A549 (cell line): ENCODE measurements at regions not wholly inside any gene's neighbourhood (a gene's known extent, or its start where the extent isn't known, plus 50 kb on each side); places are given as distances from the start of the nearest gene placed in this dataset.

Experiments
- ATAC-seq, 2 experiments: fragments of 200-7000 bp in 1 of 2; fragments of >200 bp in 1 of 2; cut with Nextera tagmentation in 1 of 2; cut with Tn5 transposase in 1 of 2; 3 replicates each; pipeline versions ENCODE4 v1.8.0 to v1.9.1; 2018 to 2020; ENCODE audit warnings: mild to moderate bottlenecking in 1 of 2, moderate library complexity in 1 of 2
- CTCF ChIA-PET: fragments of 300-600 bp; sonication (Branson Sonifier 250); formaldehyde crosslinking; extraction: SDS; loops from one replicate; lab custom pipeline; 2021; ENCODE audit warnings: antibody characterized with exemption, inconsistent platforms; lab: Yijun Ruan, JAX
- POLR2A ChIA-PET: fragments of 350-600 bp; formaldehyde crosslinking; extraction: SDS; loops from one replicate; lab custom pipeline; 2021; ENCODE audit warnings: antibody characterized with exemption, inconsistent platforms; lab: Yijun Ruan, JAX
- DNase-seq, 2 experiments: peaks; one replicate each; pipeline versions ENCODE4 v3.0.0 to v3.0.0-alpha.2; 2011 to 2016; ENCODE audit warnings: low read depth in 1 of 2, low spot score in 1 of 2
- FAIRE-seq: peaks from 2 replicates; lab custom pipeline; 2011; peaks lifted over from hg19 to GRCh38; lab: Jason Lieb, UNC
- H3K27ac ChIP-seq, 2 experiments: fragments of >200 bp; sonication (Bioruptor Twin); formaldehyde crosslinking; 3 replicates each; pipeline ENCODE4 v1.5.1; 2016 to 2017
- H3K4me1 ChIP-seq: fragments of >200 bp; sonication (Bioruptor Twin); formaldehyde crosslinking; 3 replicates; pipeline ENCODE4 v1.6.1; 2016
- H3K4me2 ChIP-seq: fragments of >200 bp; sonication (Bioruptor Twin); formaldehyde crosslinking; 3 replicates; pipeline ENCODE4 v1.6.1; 2016
- H3K4me3 ChIP-seq: fragments of >200 bp; sonication (Bioruptor Twin); formaldehyde crosslinking; 3 replicates; pipeline ENCODE4 v1.5.1; 2016
- H3K9me3 ChIP-seq: fragments of >200 bp; sonication (Bioruptor Twin); formaldehyde crosslinking; 3 replicates; pipeline ENCODE4 v1.6.1; 2016
- ATOH8 ChIP-seq: fragments of 250-450 bp; sonication (Bioruptor Pico); IDR thresholded peaks from 2 replicates; pipeline ENCODE4 v1.5.0; 2020; ENCODE audit warnings: low read depth, mild to moderate bottlenecking, moderate library complexity
- BCL3 ChIP-seq: fragments of >200 bp; sonication (Bioruptor Twin); formaldehyde crosslinking; IDR thresholded peaks from 3 replicates; pipeline ENCODE4 v1.6.1; 2016
- BHLHE40 ChIP-seq: IDR thresholded peaks from 2 replicates; pipeline ENCODE4 v1.6.1; 2012; ENCODE audit warnings: low read depth, low read length, inconsistent platforms
- CBX2 ChIP-seq: fragments of 200-600 bp; sonication (generic); IDR thresholded peaks from 2 replicates; pipeline ENCODE4 v1.6.1; 2016; ENCODE audit warnings: low read depth, mild to moderate bottlenecking, borderline replicate concordance
- EP300 ChIP-seq, 2 experiments: fragments of >200 bp; sonication (Bioruptor Twin); formaldehyde crosslinking; IDR thresholded peaks; 2 replicates in 1 of 2; 3 replicates in 1 of 2; pipeline ENCODE4 v1.6.1; 2016 to 2017
- ESRRA ChIP-seq: fragments of 150-350 bp; IDR thresholded peaks from 2 replicates; pipeline ENCODE4 v1.6.1; 2014; ENCODE audit warnings: mild to moderate bottlenecking, low read length, borderline replicate concordance
- FOSB ChIP-seq: fragments of 250-450 bp; sonication (Bioruptor Pico); IDR thresholded peaks from 2 replicates; pipeline ENCODE4 v1.5.0; 2020; ENCODE audit warnings: mild to moderate bottlenecking, moderate library complexity
- FOSL2 ChIP-seq, 2 experiments: fragments of 450-650 bp in 1 of 2; fragments of >200 bp in 1 of 2; sonication (Bioruptor Twin) in 1 of 2; formaldehyde crosslinking; IDR thresholded peaks; 2 replicates each; pipeline versions ENCODE4 v1.5.0 to v1.6.1; 2016 to 2020; ENCODE audit warnings: mild to moderate bottlenecking in 1 of 2, moderate library complexity in 1 of 2
- FOXS1 ChIP-seq: fragments of 250-450 bp; sonication (Bioruptor Pico); IDR thresholded peaks from 2 replicates; pipeline ENCODE4 v1.5.0; 2020; ENCODE audit warnings: mild to moderate bottlenecking, moderate library complexity
- HDAC2 ChIP-seq: fragments of 200-600 bp; sonication (generic); IDR thresholded peaks from 2 replicates; pipeline ENCODE4 v1.6.1; 2016
- HES2 ChIP-seq: fragments of >200 bp; sonication (Bioruptor Twin); formaldehyde crosslinking; IDR thresholded peaks from 2 replicates; pipeline ENCODE4 v1.6.1; 2016
- HOXA7 ChIP-seq: fragments of 250-450 bp; sonication (Bioruptor Pico); IDR thresholded peaks from 2 replicates; pipeline ENCODE4 v1.5.0; 2020; ENCODE audit warnings: mild to moderate bottlenecking, moderate library complexity
- KDM5A ChIP-seq: fragments of 200-600 bp; sonication (generic); IDR thresholded peaks from 2 replicates; pipeline ENCODE4 v1.6.1; 2016; ENCODE audit warnings: antibody characterized with exemption, mild to moderate bottlenecking
- MAFK ChIP-seq: fragments of 450-650 bp; IDR thresholded peaks from 2 replicates; pipeline ENCODE4 v1.6.1; 2014; ENCODE audit not compliant: partially characterized antibody
- MAX ChIP-seq: IDR thresholded peaks from 2 replicates; pipeline ENCODE4 v1.6.1; 2012
- MYC ChIP-seq: IDR thresholded peaks from 2 replicates; pipeline ENCODE4 v1.6.1; 2012; ENCODE audit warnings: mild to moderate bottlenecking, inconsistent platforms, low read length, improper control_type of control experiment, borderline replicate concordance
- NFE2L2 ChIP-seq: fragments of 150-350 bp; conservative IDR thresholded peaks from 2 replicates; pipeline ENCODE4 v1.6.1; 2014; ENCODE audit warnings: low read length
- NPAS2 ChIP-seq: fragments of 250-450 bp; sonication (Bioruptor Pico); IDR thresholded peaks from 2 replicates; pipeline ENCODE4 v1.8.0; 2022; ENCODE audit warnings: mild to moderate bottlenecking, moderate library complexity, borderline replicate concordance
- PHF8 ChIP-seq: fragments of 200-600 bp; sonication (generic); IDR thresholded peaks from 2 replicates; pipeline ENCODE4 v1.6.1; 2016; ENCODE audit warnings: low read depth, mild to moderate bottlenecking, antibody characterized with exemption, moderate library complexity, borderline replicate concordance
- POLR2A ChIP-seq: IDR thresholded peaks from 2 replicates; pipeline ENCODE4 v1.6.1; 2012; ENCODE audit warnings: mild to moderate bottlenecking, low read length
- POLR2AphosphoS2 ChIP-seq: conservative IDR thresholded peaks from 2 replicates; pipeline ENCODE4 v1.6.1; 2012; ENCODE audit warnings: low read length, improper control_type of control experiment, inconsistent platforms
- RAD21 ChIP-seq, 2 experiments: fragments of >200 bp in 1 of 2; sonication (Bioruptor Twin) in 1 of 2; formaldehyde crosslinking in 1 of 2; IDR thresholded peaks in 1 of 2; conservative IDR thresholded peaks in 1 of 2; 2 replicates in 1 of 2; 3 replicates in 1 of 2; pipeline ENCODE4 v1.6.1; 2012 to 2018; ENCODE audit warnings: inconsistent platforms in 1 of 2
- RCOR1 ChIP-seq: fragments of 150-350 bp; IDR thresholded peaks from 2 replicates; pipeline ENCODE4 v1.6.1; 2014; ENCODE audit warnings: antibody characterized with exemption, low read length, low read depth
- RFX5 ChIP-seq: fragments of 450-650 bp; IDR thresholded peaks from 2 replicates; pipeline ENCODE4 v1.7.1; 2014; ENCODE audit warnings: antibody characterized with exemption, mild to moderate bottlenecking, moderate library complexity
- SMC3 ChIP-seq: fragments of >200 bp; sonication (Bioruptor Twin); formaldehyde crosslinking; IDR thresholded peaks from 3 replicates; pipeline ENCODE4 v1.6.1; 2018; ENCODE audit warnings: inconsistent platforms
- SREBF2 ChIP-seq: fragments of 450-650 bp; IDR thresholded peaks from 2 replicates; pipeline ENCODE4 v1.6.1; 2014; ENCODE audit warnings: mild to moderate bottlenecking, moderate library complexity
- TFCP2L1 ChIP-seq: fragments of 250-450 bp; sonication (Bioruptor Pico); IDR thresholded peaks from 2 replicates; pipeline ENCODE4 v1.5.0; 2021; ENCODE audit warnings: mild to moderate bottlenecking
- TP53 ChIP-seq: fragments of 250-450 bp; sonication (Bioruptor Pico); IDR thresholded peaks from 2 replicates; pipeline ENCODE4 v1.5.0; 2021; ENCODE audit warnings: mild to moderate bottlenecking, moderate library complexity
- ZC3H11A ChIP-seq: fragments of 450-650 bp; IDR thresholded peaks from 2 replicates; pipeline ENCODE4 v1.6.1; 2014; ENCODE audit warnings: antibody characterized with exemption, mild to moderate bottlenecking
- ZFP36 ChIP-seq: fragments of 450-650 bp; IDR thresholded peaks from 2 replicates; pipeline ENCODE4 v1.6.1; 2014; ENCODE audit warnings: borderline replicate concordance; ENCODE audit not compliant: partially characterized antibody
- ZNF302 ChIP-seq: fragments of 250-450 bp; sonication (Bioruptor Pico); IDR thresholded peaks from 2 replicates; pipeline ENCODE4 v1.9.0; 2021; ENCODE audit warnings: inconsistent platforms, mild to moderate bottlenecking, moderate library complexity
- ZSCAN20 ChIP-seq: fragments of 250-450 bp; sonication (Bioruptor Pico); IDR thresholded peaks from 2 replicates; pipeline ENCODE4 v1.8.0; 2022; ENCODE audit warnings: mild to moderate bottlenecking, moderate library complexity
- WGBS: methylation state at CpG from one replicate; pipeline ENCODE4 v1.1.6; 2017; ENCODE audit errors: missing lambda C conversion rate; 5-methylcytosine and 5-hydroxymethylcytosine counted together

GRCh38 chr12:97336900-97337751 lies 125.5 kb upstream of the RMST start:
- no peak overlapping the region for H3K4me2 ChIP-seq
- no peak for FAIRE-seq
- ChIA-PET CTCF (interaction anchor here (1.7 kb wide), 1 partner anchor 27 kb away, joined by 6 read pairs; no protein-coding TSS in a partner anchor), POLR2A (no interaction called here)
- no peak for DNase-seq
- no peaks in the 10 kb centered on the region for H3K9me3 ChIP-seq
- ATAC-seq, result no peak
- 8% methylated on average over 7 of the region's 7 CpGs for WGBS
- H3K27ac ChIP-seq, result no peak overlapping the region
- no peaks in the 10 kb centered on the region for H3K4me1 ChIP-seq
- no peak overlapping the region for H3K4me3 ChIP-seq
- TF ChIP-seq MAX (no peak), ZSCAN20 (no peak), EP300 (IDR thresholded peaks at IDR 0.05) (no peak), BHLHE40 (no peak), RCOR1 (no peak), FOSL2 (IDR thresholded peaks at IDR 0.05) (no peak), FOSL2 (CRISPR knock-in tag; IDR thresholded peaks at IDR 0.05) (no peak), BCL3 (no peak), NFE2L2 (no peak), ZNF302 (CRISPR knock-in tag) (no peak), CBX2 (no peak), TFCP2L1 (CRISPR knock-in tag) (no peak), HES2 (no peak), POLR2AphosphoS2 (no peak), ATOH8 (CRISPR knock-in tag) (no peak), RFX5 (no peak), TP53 (no peak)

GRCh38 chr12:97342130-97342529 lies 120.5 kb upstream of the RMST start:
- POLR2A ChIA-PET, result no interaction called here
- Histone ChIP-seq H3K27ac (no peak overlapping the region), H3K4me2 (no peak overlapping the region), H3K9me3 (no peaks in the 10 kb centered on the region), H3K4me1 (no peaks in the 10 kb centered on the region), H3K4me3 (no peak overlapping the region)
- 0% methylated on average over 1 of the region's 1 CpG for WGBS
- no peak for TF ChIP-seq HOXA7 (CRISPR knock-in tag)
- TF ChIP-seq RAD21 (conservative IDR thresholded peaks at IDR 0.05 in 1 of 2, IDR thresholded peaks at IDR 0.05 in 1 of 2), result no peak
- no peak for TF ChIP-seq ZC3H11A
- no peak for TF ChIP-seq NPAS2
- TF ChIP-seq SREBF2, result no peak
- TF ChIP-seq FOSL2 (IDR thresholded peaks at IDR 0.05), result no peak
- TF ChIP-seq FOSL2 (CRISPR knock-in tag; IDR thresholded peaks at IDR 0.05), result no peak
- TF ChIP-seq EP300 (IDR thresholded peaks at IDR 0.05), result no peak
- no peak for DNase-seq
- no peak for FAIRE-seq
- CTCF ChIA-PET, result no interaction called here
- no peak for ATAC-seq

GRCh38 chr12:97347956-97348355 lies 114.6 kb upstream of the RMST start:
- POLR2A ChIA-PET, result no interaction called here
- DNase-seq (no peak), ATAC-seq (no peak), FAIRE-seq (no peak)
- H3K4me3 ChIP-seq, result no peak overlapping the region
- CTCF ChIA-PET, result interaction anchor here (1.2 kb wide), 1 partner anchor 9 kb away, joined by 3 read pairs; no protein-coding TSS in a partner anchor
- 29% methylated on average over 5 of the region's 5 CpGs for WGBS
- H3K27ac ChIP-seq, result no peak overlapping the region
- no peaks in the 10 kb centered on the region for H3K9me3 ChIP-seq
- no peaks in the 10 kb centered on the region for H3K4me1 ChIP-seq
- no peak overlapping the region for H3K4me2 ChIP-seq
- TF ChIP-seq BCL3 (no peak), RCOR1 (no peak), SMC3 (no peak), TP53 (no peak), MAX (no peak), ESRRA (no peak), MYC (no peak), MAFK (no peak), PHF8 (no peak), FOSB (CRISPR knock-in tag) (no peak), FOXS1 (CRISPR knock-in tag) (no peak), POLR2A (no peak), ZFP36 (no peak), HDAC2 (no peak), KDM5A (no peak), NFE2L2 (no peak)
